GM21825 (cell line): ENCODE measurements at regions not wholly inside any gene's neighbourhood (a gene's known extent, or its start where the extent isn't known, plus 50 kb on each side); places are given as distances from the start of the nearest gene placed in this dataset.

Source experiments
- ATAC-seq: cut with Tn5 transposase; IDR thresholded peaks from one replicate; pipeline ENCODE4 v1.9.1; 2021; ENCODE audit warnings: mild to moderate bottlenecking, moderate library complexity; ENCODE audit not compliant: unreplicated experiment

DNA sequence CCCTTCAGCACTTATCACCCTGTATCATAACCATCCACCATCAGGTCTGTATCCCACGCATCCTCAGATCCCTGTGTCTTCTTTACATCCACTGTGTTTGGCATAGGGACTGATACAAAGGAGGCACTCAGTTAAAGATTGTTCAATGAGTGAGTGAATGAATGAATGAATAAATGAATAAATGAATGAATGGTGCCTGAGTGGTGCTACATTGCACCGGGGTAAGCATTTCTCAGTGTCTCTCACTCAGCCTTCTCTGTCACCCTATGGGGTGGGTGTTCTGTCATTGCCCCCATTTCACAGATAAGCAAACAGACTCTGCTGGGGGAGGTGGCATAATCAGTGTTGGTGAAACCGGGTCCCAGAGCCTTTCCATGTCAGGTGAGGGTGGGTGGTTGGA lies 56.6 kb upstream of the ID3 start:
- ATAC-seq = no peak

GRCh38 chr1:23615423-23615822 lies 56.1 kb upstream of the ID3 start:
- no peak for ATAC-seq

DNA sequence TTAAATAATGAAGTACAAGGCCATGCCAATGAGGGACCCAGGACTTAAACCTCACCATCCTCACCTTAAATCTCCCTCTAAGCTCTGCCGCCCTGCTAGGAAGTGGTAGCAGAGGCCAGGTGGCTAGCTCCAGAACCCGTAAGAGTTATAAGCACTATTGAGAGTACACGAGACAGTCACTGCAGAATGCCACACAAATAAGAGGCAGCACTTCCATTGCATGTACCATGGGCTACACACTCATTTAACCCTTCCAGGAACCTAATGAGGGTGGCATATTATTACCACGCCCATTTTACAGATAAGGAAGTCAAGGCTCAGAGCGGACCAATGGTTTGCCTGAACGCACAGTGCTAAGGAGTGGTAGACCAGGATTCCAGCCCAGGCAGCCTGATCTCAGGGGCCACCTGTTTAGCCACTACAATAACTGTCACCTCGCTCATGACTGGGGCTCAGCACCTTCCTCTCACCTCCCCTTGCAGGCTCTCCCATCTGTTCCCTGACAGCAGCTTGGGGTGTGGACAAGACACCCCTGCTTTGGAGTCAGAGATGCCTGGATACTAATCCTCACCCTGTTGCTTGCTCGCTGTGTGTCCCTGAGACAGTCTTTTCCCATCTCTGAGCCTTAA lies 54.8 kb upstream of the ID3 start:
- ATAC-seq = no peak

DNA sequence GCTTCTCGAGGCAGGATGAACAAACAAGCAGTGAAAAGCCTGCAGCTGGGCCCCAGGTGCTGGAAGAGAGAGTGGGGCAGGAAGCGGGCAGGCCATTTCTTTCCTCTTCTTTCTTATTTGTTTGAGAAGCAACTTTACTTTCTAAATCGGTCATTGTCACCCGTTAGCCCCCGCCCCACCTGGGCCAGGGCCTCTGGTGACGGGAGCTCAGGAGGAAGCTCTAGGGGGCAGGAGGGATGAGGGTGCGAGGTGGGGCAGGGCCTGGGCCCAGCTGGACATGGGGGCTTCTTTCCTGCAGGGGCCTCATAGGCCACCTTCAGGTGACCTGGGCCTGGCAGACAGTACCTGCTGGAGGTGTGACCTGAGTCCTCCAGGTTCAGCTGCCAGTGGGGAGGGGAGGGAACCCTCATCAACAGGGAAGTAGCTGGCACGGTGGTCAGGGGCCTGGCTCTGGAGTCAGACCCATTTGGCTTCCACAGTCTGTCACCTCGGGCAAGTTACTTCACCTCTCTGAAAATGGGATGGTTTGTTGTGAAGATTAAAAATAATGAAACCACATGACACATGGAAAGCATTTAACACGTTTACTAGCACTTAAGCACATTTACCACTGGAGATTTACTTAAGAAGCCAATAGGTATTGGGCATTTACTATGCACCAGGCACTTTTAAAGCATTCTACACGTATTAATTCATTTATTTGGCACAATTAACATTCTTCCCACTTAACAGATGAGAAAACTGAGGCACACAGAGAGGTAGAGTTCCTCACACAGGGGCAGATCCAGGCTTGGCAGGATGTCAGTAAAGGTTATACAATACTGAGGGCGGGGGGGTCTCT lies 54.1 kb upstream of the ID3 start:
- ATAC-seq = no peak

DNA sequence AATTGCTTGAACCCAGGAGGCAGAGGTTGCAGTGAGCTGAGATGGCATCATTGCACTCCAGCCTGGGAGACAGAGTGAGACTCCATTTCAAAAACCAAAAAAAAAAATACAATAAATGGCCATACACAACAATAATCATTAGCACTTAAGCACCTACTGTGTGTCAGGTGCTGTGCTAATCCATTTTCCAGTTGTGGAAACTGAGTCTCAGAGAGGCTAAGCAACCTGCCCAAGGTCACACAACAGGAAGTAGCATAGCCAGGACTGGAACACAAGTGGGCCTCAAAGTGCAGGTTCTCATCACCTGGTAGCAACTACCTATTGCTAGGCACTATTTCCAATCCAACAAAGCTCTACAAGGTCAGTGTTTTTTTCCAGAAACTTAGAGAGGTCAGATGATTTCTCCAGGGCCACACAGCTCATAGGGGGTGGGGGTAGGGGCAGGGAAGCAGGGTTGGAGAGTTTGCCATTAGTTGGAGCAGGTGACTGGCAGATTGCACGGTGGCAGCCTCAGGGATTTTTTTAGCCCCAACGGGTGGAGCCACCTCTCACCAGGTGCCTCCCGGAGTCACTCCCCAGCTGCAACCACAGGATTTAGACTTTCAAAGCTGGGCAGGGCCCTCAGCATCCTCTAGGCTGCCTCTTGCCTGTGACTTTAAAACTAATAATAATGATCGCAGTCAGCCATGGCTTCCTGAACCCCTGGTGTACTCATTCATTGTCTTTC lies 52.5 kb upstream of the ID3 start:
- ATAC-seq = no peak

- ATAC-seq = no peak
Measured at GRCh38 chr1:23610677-23611076, 51.4 kb upstream of the ID3 start.

- ATAC-seq = no peak
Measured at GRCh38 chr1:23609971-23610370, 50.7 kb upstream of the ID3 start.
